ENCODE measurements at regions not wholly inside any gene's neighbourhood (a gene's known extent, or its start where the extent isn't known, plus 50 kb on each side); places are given as distances from the start of the nearest gene placed in this dataset.
"Not testable (repeated sequence)": the region's sequence is repeated elsewhere in the genome, so short reads cannot be mapped to it uniquely, and the experiment has no call there.

DNA sequence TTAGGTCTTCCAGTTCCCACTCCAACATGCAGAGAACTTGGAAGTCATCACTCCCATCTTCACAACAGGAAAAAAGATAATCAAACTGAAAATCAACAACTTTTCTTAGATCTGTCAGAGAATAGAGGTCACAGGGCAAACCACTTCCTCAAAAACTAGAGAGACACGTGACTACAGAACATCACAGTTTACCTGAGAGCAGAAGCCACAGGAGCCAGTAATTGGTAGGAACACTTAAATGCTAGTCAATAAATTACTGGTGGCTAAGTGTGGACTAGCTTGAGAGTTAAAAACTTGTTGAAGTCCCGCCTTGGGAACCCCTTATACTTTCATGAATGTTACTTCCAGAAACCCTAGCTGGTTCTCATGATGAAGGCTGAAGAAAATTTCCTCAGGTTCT lies 81.1 kb downstream of the THSD1 start:
- DNase-seq = not testable (repeated sequence)

DNA sequence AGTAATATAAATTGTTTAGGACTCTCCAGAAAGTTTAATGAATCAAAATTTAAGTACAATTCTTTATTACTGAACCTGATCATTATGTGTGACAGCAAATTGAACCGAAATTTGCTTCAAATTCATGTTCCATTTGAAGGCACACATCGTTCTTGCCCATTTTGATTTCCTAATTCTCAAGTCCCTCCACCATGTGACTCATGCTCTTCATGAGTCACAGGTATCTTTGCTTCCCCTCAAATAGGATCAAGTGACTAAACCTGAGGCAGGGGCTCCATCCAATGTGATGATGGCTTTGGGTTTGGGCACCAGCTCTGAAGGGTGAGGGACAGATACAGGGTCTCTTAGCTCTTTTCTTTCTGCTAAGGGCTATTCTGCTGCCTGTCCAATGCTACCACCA lies 86.1 kb downstream of the THSD1 start:
- DNase-seq = no peak

- not testable (repeated sequence) for DNase-seq
Observed at GRCh38 chr13:52309833-52310232, 96.1 kb downstream of the THSD1 start.

- DNase-seq = not testable (repeated sequence)
Observed at GRCh38 chr13:52306336-52306735, 99.6 kb downstream of the THSD1 start.

DNA sequence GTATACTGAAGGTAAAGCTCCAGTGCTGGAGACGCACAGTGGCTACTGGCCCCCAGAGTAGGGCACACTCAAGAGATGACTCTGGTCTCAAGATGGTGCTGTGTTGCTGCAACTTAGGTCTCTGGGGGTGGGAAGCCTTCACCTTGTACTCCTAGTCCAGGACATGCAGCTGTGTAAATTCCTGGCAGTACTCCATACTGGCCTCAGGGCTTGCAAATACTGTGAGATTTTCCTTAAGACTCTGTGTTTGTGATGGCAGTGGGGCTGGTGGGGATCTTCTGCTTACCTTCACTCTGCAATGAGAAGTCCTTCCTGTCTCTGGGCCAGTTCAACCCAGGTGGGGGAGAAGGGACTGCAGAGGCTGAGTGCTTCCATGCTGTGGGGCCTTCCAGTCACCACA lies 102.9 kb downstream of the THSD1 start:
- not testable (repeated sequence) for DNase-seq

DNA sequence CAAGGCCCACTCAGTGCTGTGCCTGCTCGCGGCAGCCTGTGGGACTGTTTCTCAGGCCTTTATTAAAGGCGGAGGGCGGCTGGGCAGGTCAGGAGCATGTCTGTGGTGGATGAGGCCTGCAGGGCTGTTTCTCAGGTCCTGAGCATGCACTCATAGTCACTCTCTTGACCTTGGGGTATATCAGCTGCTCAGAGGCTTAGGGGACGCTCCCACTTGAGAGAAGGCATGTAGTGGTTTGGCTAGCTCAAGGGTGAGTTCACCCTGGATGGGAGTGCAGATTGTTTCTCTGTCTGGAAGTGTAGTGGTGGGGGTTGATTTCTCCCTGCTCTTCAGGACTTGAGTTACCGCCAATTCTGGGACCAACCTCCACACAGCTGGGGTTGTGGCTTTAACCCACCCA lies 103.3 kb downstream of the THSD1 start:
- not testable (repeated sequence) for DNase-seq

GRCh38 chr13:52301810-52302400 lies 104.1 kb downstream of the THSD1 start:
- not testable (repeated sequence) for DNase-seq

DNA sequence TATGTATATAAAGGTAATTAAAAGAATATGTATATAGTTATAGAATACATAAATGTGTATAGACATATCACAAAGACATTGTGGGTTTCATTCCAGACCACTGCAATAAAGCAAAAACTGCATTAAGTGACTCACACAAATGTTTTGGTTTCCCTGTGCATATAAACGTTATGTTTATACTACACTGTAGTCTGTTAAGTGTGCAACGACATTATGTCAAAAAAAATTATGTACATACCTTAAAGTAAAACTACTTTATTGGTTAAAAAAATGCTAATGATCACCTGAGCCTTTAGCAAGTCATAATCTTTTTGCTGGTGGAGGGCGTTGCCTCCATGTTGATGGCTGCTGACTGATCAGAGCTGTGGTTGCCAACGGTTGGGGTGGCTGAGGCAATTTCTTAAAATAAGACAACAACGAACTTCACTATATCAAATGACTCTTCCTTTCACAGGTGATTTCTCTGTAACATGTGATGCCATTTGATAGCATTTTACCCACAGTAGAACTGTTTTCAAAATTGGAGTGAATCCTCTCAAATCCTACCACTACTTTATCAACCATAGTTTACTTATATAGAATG lies 107.8 kb downstream of the THSD1 start:
- not testable (repeated sequence) for DNase-seq

DNA sequence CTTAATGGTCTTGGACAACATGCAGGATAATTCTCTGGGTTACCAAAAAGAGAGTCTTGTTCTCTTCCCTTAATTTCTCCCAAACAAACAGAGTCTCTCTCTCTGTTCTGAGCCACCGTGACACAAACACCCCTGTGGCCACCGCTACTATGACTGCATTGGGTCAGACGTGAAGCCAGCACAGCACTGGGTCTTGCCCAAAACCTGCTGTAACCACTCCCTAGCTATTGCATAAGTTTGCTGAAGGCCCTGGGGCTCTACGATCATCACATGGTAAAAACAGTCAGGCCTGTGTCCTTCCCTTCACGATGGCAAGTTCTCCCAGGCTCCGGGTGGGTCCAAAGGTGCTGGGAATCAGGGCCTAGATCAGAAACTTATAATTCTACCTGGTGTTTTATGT lies 117.1 kb downstream of the THSD1 start:
- not testable (repeated sequence) for DNase-seq

GRCh38 chr13:52281387-52281786 lies 122.0 kb upstream of the NEK3 start:
- DNase-seq = not testable (repeated sequence)

- not testable (repeated sequence) for DNase-seq
Observed at GRCh38 chr13:52279408-52279807, 120.0 kb upstream of the NEK3 start.

DNA sequence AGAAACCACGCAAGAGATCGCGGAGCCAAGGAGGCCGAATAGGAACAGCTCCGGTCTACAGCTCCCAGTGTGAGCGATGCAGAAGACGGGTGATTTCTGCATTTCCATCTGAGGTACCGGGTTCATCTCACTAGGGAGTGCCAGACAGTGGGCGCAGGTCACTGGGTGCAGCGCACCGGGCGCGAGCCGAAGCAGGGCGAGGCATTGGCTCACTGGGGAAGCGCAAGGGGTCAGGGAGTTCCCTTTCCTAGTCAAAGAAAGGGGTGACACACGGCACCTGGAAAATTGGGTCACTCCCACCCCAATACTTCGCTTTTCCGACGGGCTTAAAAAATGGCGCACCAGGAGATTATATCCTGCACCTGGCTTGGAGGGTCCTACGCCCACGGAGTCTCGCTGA lies 94.9 kb upstream of the NEK3 start:
- not testable (repeated sequence) for DNase-seq

DNA sequence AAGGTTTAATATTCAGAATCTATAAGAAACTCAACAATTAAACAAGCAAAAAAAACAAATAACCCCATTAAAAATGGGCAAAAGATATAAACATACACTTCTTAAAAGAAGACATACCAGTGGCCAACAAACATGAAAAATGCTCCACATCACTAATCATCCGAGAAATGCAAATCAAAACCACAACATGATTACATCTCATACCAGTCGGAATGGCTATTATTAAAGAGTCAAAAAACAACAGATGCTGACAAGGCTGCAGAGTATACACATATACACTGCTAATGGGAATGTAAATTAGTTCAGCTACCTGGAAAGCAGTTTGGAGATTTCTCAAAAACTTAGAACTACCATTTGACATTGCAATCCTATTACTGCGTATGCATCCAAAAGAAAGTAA lies 81.4 kb upstream of the NEK3 start:
- not testable (repeated sequence) for DNase-seq

DNA sequence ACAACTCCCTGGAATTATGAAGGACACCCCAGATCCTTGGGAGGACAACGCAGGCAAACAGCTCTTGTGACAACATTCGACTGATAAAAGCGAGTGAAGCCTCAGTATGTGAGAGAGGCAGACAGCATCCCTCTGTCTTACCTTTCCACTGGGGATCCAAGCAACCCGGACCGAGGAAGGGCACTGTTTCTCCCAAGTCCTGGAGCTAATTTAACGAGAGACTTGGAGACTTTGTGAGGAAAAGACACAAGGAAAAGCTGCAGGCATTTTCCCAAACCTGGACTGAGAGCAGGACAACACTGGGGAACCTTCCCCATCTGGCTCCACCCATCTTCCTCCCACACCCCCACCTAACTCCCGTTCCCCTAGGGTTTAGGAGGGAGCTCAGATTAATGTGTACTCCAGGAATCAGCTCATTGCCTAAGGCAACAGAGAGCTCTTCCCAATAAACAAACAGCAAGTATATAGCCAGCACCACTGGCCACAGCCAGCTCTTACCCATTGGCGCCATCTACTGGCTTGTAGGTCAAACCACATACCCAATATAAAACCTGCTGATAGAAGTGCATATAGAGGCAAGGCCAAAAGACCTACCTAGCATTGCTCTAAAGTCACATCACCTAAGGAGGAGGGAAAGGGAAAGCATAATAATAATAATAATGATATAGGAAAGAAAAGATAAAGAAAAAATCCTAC lies 76.7 kb upstream of the NEK3 start:
- DNase-seq = peak; percentile 29

- DNase-seq = not testable (repeated sequence)
Observed at GRCh38 chr13:52234928-52235327, 75.5 kb upstream of the NEK3 start.

DNA sequence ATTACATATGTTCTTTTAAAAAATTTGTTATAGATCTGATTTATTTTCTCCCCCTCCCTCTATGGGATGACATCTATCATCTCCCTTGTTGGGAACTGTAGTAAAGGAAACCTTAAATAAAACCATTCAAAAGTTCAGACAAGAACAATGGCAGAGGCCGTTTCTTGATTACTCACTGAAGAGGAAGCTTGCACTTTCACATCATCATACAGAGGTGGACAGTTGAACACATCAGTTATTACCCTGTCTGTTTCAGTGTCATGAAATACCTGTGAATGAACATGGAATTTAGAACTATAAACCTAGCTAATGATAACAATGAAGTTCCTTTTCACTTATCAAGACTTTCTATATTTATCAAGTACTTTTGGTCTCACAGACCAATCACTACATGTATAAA lies 63.7 kb upstream of the NEK3 start:
- not testable (repeated sequence) for DNase-seq

DNA sequence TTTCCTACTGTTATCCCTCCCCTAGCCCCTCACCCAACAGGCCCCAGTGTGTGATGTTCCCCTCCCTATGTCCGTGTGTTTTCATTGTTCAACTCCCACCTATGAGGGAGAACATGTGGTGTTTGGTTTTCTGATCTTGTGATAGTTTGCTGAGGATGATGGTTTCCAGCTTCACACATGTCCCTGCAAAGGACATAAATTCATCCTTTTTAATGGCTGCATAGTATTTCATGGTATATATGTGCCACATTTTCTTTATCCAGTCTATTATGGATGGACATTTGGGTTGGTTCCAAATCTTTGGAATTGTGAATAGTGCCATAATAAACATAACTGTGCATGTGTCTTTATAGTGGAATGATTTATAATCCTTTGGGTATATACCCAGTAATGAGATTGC lies 54.5 kb upstream of the NEK3 start:
- not testable (repeated sequence) for DNase-seq

DNA sequence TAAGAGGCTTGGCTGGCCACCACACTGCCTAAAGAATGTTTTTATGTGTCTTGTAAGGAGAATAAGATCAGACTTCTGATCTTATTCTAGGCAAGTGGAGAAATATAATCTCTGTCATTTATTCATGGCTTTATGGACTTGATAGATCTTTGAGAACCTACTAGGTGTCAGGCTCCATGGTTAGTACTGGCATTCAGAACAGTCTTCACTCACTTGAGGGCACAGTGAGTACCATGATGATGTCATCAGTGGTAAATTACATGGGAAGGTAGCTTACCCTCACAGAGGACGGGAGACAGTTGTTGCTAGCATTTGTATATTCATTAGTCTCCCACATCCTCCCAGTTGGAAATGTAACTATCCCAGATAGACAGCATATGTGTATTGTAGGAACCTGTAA lies 53.5 kb upstream of the NEK3 start:
- DNase-seq = not testable (repeated sequence)

GRCh38 chr13:52211416-52211776 lies 52.0 kb upstream of the NEK3 start:
- not testable (repeated sequence) for DNase-seq

DNA sequence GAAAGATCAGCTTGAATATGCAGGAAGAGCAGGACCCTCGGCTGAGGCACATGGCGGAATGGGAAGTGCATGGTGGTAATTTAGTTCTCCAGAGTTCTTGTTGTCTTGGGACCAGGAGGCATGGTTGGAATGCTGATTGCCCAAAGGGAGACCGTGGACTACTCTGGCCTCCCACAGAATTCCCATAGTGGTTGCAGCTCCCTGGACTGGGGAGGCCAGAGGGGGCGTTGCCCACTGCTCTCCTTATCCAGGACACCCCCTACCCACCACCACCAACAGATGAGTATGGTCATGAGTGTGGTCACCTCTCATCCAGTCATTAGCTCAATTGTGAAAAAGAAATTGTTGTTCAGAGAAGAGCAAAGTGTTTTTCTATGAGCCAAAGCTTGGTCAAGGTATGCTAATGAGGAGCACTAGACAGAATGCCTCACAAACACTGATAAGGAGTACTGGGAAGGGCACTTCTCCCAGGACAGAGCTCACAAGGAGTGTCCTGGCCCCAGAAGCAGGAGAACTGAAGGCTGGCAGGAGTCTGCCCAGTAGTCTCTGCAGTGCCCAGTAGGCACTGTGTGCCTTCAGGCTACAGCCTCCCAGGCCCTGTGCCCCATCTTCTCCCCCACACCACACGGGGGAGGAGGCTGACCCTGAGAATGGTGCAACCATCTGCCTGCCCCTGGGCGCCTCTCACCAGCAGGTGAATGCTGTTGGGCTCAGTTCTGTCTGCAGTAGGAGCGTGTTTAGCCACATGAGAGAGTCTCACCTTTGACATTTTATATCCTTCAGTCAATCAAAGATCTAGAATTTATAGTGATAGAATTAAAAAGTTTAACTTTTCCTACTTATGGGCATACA lies 51.4 kb upstream of the NEK3 start:
- DNase-seq = not testable (repeated sequence)
